Hepatocyte (in vitro differentiated cells): ENCODE measurements at regions not wholly inside any gene's neighbourhood (a gene's known extent, or its start where the extent isn't known, plus 50 kb on each side); places are given as distances from the start of the nearest gene placed in this dataset.
A peak's percentile ranks its signal among the peaks of the same experiment; 100 is the strongest.
"Not testable (repeated sequence)": the region's sequence is repeated elsewhere in the genome, so short reads cannot be mapped to it uniquely, and the experiment has no call there.

ENCODE experiments used
- DNase-seq: peaks from one replicate; pipeline ENCODE4 v3.0.0-alpha.2; 2016; ENCODE audit warnings: low spot score
- H2AFZ ChIP-seq: fragments of 200-600 bp; sonication (generic); 2 replicates; pipeline ENCODE4 v1.6.0; 2016; ENCODE audit warnings: antibody characterized with exemption, mild to moderate bottlenecking
- H3K27ac ChIP-seq: fragments of 200-600 bp; sonication (generic); 2 replicates; pipeline ENCODE4 v1.5.1; 2016; ENCODE audit warnings: mild to moderate bottlenecking
- H3K27me3 ChIP-seq: fragments of 200-600 bp; sonication (generic); 2 replicates; pipeline ENCODE4 v1.6.1; 2016
- H3K36me3 ChIP-seq: fragments of 200-600 bp; sonication (generic); replicated peaks from 2 replicates; pipeline ENCODE4 v1.5.1; 2016; ENCODE audit warnings: low read depth; ENCODE audit not compliant: insufficient read depth
- H3K4me1 ChIP-seq: fragments of 200-600 bp; sonication (generic); 2 replicates; pipeline ENCODE4 v1.5.1; 2016; ENCODE audit warnings: mild to moderate bottlenecking, moderate library complexity; ENCODE audit not compliant: insufficient read depth
- H3K4me2 ChIP-seq: fragments of 200-600 bp; sonication (generic); 2 replicates; pipeline ENCODE4 v1.6.0; 2016
- H3K4me3 ChIP-seq: fragments of 200-600 bp; sonication (generic); 2 replicates; pipeline ENCODE4 v1.5.1; 2016; ENCODE audit warnings: mild to moderate bottlenecking
- H3K79me2 ChIP-seq: fragments of 200-600 bp; sonication (generic); 2 replicates; pipeline ENCODE4 v1.6.0; 2017; ENCODE audit warnings: mild to moderate bottlenecking
- H3K9me2 ChIP-seq: fragments of 200-600 bp; sonication (generic); replicated peaks from 2 replicates; pipeline ENCODE4 v1.6.0; 2017; ENCODE audit warnings: mild to moderate bottlenecking; ENCODE audit not compliant: insufficient read depth
- H3K9me3 ChIP-seq: fragments of 200-600 bp; sonication (generic); 2 replicates; pipeline ENCODE4 v1.5.1; 2016; ENCODE audit warnings: low read depth, mild to moderate bottlenecking
- H4K20me1 ChIP-seq: fragments of 200-600 bp; sonication (generic); 2 replicates; pipeline ENCODE4 v1.6.0; 2016; ENCODE audit warnings: mild to moderate bottlenecking; ENCODE audit not compliant: insufficient read depth, poor library complexity, severe bottlenecking
- EZH2 ChIP-seq: fragments of 200-600 bp; sonication (generic); IDR thresholded peaks from 2 replicates; pipeline ENCODE4 v1.6.1; 2016; ENCODE audit warnings: antibody characterized with exemption, mild to moderate bottlenecking, borderline replicate concordance
- EZH2phosphoT487 ChIP-seq: fragments of 200-600 bp; sonication (generic); IDR thresholded peaks from one replicate; pipeline ENCODE4 v1.6.1; 2018; ENCODE audit warnings: antibody characterized with exemption, mild to moderate bottlenecking, low read depth, moderate library complexity; ENCODE audit not compliant: unreplicated experiment, severe bottlenecking
- WGBS: methylation state at CpG from one replicate; pipeline ENCODE4 v1.1.6; 2016; ENCODE audit warnings: low lambda C conversion rate; ENCODE audit errors: missing lambda C conversion rate; 5-methylcytosine and 5-hydroxymethylcytosine counted together
- TF ChIP-seq, protein P1 (sequence below): fragments of 200-600 bp; sonication (generic); IDR thresholded peaks from 2 replicates; pipeline ENCODE4 v1.5.1; 2016; ENCODE audit warnings: antibody characterized with exemption, mild to moderate bottlenecking; ENCODE audit not compliant: poor library complexity

DNA sequence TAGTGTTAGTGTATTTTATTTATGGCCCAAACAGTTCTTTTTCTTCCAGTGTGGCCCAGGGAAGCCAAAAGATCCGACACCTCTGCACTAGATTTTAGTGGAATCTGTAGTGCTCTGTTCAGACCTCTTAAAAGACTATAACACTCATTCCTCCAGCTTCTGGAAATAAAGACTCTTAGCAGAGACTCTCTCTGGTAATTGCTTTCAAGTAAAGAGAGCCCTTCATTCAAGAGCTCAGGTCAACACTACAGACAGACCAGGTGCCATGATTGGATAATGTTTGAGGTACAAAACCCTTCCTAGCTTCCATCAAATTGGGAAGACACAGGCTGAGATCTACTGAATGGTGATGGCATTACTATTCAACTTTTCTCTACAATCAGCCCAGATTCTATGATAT is 255.8 kb downstream of the PRDM9 start:
- H4K20me1 ChIP-seq, result no peaks in the 10 kb centered on the region
- H3K79me2 ChIP-seq, result no peaks in the 10 kb centered on the region
- no peak overlapping the region for H3K4me3 ChIP-seq
- H3K9me3 ChIP-seq, result no peaks in the 10 kb centered on the region
- 82% methylated on average over 1 of the region's 1 CpG for WGBS
- H3K4me1 ChIP-seq, result no peaks in the 10 kb centered on the region
- no peaks in the 10 kb centered on the region for H3K27me3 ChIP-seq
- H3K27ac ChIP-seq, result no peak overlapping the region
- no peaks in the 10 kb centered on the region for H3K36me3 ChIP-seq
- TF ChIP-seq EZH2phosphoT487 (no peak), EZH2 (no peak)
- TF ChIP-seq, protein P1, sequence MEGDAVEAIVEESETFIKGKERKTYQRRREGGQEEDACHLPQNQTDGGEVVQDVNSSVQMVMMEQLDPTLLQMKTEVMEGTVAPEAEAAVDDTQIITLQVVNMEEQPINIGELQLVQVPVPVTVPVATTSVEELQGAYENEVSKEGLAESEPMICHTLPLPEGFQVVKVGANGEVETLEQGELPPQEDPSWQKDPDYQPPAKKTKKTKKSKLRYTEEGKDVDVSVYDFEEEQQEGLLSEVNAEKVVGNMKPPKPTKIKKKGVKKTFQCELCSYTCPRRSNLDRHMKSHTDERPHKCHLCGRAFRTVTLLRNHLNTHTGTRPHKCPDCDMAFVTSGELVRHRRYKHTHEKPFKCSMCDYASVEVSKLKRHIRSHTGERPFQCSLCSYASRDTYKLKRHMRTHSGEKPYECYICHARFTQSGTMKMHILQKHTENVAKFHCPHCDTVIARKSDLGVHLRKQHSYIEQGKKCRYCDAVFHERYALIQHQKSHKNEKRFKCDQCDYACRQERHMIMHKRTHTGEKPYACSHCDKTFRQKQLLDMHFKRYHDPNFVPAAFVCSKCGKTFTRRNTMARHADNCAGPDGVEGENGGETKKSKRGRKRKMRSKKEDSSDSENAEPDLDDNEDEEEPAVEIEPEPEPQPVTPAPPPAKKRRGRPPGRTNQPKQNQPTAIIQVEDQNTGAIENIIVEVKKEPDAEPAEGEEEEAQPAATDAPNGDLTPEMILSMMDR, result no peak
- DNase-seq, result no peak
- H3K4me2 ChIP-seq, result no peak overlapping the region
- peaks cover 3% of the 10 kb centered on the region for H3K9me2 ChIP-seq
- H2AFZ ChIP-seq, result no peak overlapping the region

DNA sequence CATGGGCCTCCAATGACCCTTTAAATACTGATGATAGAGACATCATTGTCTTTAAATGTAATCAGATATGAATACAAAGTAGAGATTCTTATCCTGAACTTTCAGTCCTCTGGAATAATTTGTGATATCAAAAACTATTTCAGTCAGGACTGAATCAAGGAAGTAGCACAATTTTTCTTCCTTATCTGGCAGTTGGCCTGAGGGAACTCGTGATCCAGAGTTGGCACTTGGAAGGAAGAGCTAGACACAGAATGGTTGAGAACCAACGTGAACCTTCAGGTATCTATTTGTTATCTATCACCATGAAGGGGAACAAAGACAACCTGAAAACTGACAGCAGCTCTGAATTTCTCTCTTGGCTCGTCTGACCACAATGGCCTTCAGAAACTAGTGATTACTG is 269.3 kb downstream of the PRDM9 start:
- Histone ChIP-seq H4K20me1 (no peaks in the 10 kb centered on the region), H3K36me3 (no peaks in the 10 kb centered on the region), H3K79me2 (no peaks in the 10 kb centered on the region), H3K4me3 (no peak overlapping the region), H3K27ac (no peak overlapping the region), H3K27me3 (no peaks in the 10 kb centered on the region), H3K4me1 (no peaks in the 10 kb centered on the region), H3K9me3 (no peaks in the 10 kb centered on the region), H3K4me2 (no peak overlapping the region), H3K9me2 (no peaks in the 10 kb centered on the region), H2AFZ (no peak overlapping the region)
- no peak for DNase-seq
- no peak for TF ChIP-seq EZH2
- no peak for TF ChIP-seq EZH2phosphoT487
- TF ChIP-seq, protein P1, result no peak
- WGBS, result 74% methylated on average over 3 of the region's 3 CpGs

DNA sequence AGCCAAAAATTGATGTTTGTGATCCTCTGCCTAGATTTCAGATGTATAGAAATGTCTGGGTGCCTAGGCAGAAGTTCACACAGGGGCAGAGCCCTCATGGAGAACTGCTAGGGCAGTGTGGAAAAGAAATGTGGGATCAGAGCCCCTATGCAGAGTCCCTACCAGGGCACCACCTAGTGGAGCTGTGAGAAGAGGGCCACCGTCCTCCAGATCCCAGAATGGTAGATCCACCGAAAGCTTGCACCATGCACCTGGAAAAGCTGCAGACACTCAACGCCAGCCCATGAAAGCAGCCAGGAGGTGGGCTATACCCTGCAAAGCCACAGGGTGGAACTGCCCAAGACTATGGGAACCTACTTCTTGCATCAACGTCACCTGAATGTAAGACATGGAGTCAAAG is 292.9 kb downstream of the PRDM9 start:
- not testable (repeated sequence) for H3K9me2 ChIP-seq, H3K4me2 ChIP-seq, H3K4me1 ChIP-seq, H3K27me3 ChIP-seq, H3K27ac ChIP-seq, H3K79me2 ChIP-seq, H3K9me3 ChIP-seq, H4K20me1 ChIP-seq, H3K36me3 ChIP-seq, DNase-seq, H2AFZ ChIP-seq, H3K4me3 ChIP-seq
- WGBS, result 89% methylated on average over 4 of the region's 4 CpGs

DNA sequence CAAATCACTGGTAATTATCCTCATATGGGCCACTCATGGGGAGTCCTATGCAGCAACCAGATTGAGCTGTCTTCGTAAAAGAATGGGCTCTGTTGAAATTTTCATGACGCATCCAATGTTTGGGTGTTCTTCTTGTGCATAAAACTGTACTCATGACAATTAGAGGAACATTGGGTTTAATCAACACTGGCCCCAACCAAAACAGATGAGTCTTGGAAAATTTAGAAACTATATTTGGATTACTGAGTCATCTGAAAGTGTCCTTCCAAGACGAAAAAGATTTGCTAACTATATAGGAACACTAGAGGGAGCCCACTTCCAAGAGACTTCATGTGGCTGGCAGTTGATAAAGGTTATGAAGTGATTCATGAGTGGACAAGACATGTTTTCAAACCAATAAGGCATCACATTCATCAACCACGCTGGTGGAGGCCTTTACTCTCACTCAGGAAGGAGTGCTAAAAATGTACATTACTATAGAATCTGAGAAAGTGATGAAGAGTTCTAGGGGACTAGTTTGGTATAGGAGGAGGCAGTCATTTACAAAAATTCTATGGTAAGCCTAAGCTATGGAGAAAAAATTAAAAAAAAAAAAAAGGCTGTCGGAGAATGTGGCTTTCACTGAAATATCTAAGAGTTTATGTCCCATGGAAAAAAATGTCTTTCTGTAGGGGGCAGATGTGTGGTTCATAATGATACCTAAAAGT is 313.5 kb downstream of the PRDM9 start:
- Histone ChIP-seq H3K27me3 (no peaks in the 10 kb centered on the region), H2AFZ (no peak overlapping the region), H3K9me2 (no peaks in the 10 kb centered on the region), H3K27ac (no peak overlapping the region), H4K20me1 (no peaks in the 10 kb centered on the region), H3K36me3 (no peaks in the 10 kb centered on the region), H3K4me1 (no peaks in the 10 kb centered on the region), H3K4me3 (no peak overlapping the region), H3K9me3 (no peaks in the 10 kb centered on the region), H3K4me2 (no peak overlapping the region), H3K79me2 (no peaks in the 10 kb centered on the region)
- TF ChIP-seq EZH2phosphoT487, result no peak
- no peak for TF ChIP-seq EZH2
- TF ChIP-seq, protein P1, result peak; percentile 62
- peak; percentile 62 for DNase-seq
- 55% methylated on average over 5 of the region's 5 CpGs for WGBS
